ENCODE measurements at regions not wholly inside any gene's neighbourhood (a gene's known extent, or its start where the extent isn't known, plus 50 kb on each side); places are given as distances from the start of the nearest gene placed in this dataset.
"Not testable (repeated sequence)": the region's sequence is repeated elsewhere in the genome, so short reads cannot be mapped to it uniquely, and the experiment has no call there.

- H3K27me3 ChIP-seq (ENCODE audit: insufficient read depth, low read length, poor library complexity); H2AFZ ChIP-seq (ENCODE audit: low read depth, low read length); ATAC-seq (ENCODE audit: insufficient read depth, low read depth); H3K79me2 ChIP-seq (ENCODE audit: insufficient read depth, low read length); DNase-seq; H3K4me1 ChIP-seq (ENCODE audit: insufficient read depth, low read length); H3K9ac ChIP-seq (ENCODE audit: low read depth, low read length); H3K9me3 ChIP-seq (ENCODE audit: insufficient read depth, low read length, severe bottlenecking); H4K20me1 ChIP-seq (ENCODE audit: insufficient read depth, low read length); H3K4me3 ChIP-seq (ENCODE audit: low read depth in 1 of 2, low read length in 2 of 2); H3K27ac ChIP-seq (ENCODE audit: low read length); H3K4me2 ChIP-seq (ENCODE audit: insufficient read depth, low read length); H3K36me3 ChIP-seq (ENCODE audit: insufficient read depth, low read length): not testable (repeated sequence)
Observed at GRCh38 chr7:6882321-6882721, 56.2 kb upstream of the CCZ1B start.

- H3K9ac ChIP-seq (ENCODE audit: low read depth, low read length); H3K4me2 ChIP-seq (ENCODE audit: insufficient read depth, low read length); H3K27me3 ChIP-seq (ENCODE audit: insufficient read depth, low read length, poor library complexity); ATAC-seq (ENCODE audit: insufficient read depth, low read depth); H3K79me2 ChIP-seq (ENCODE audit: insufficient read depth, low read length); DNase-seq; H3K36me3 ChIP-seq (ENCODE audit: insufficient read depth, low read length); H4K20me1 ChIP-seq (ENCODE audit: insufficient read depth, low read length); H2AFZ ChIP-seq (ENCODE audit: low read depth, low read length); H3K4me1 ChIP-seq (ENCODE audit: insufficient read depth, low read length); H3K4me3 ChIP-seq (ENCODE audit: low read depth in 1 of 2, low read length in 2 of 2); H3K9me3 ChIP-seq (ENCODE audit: insufficient read depth, low read length, severe bottlenecking); H3K27ac ChIP-seq (ENCODE audit: low read length): not testable (repeated sequence)
Observed at GRCh38 chr7:6883756-6884155, 57.7 kb upstream of the CCZ1B start.

GRCh38 chr7:6886198-6886597 lies 60.1 kb upstream of the CCZ1B start:
- Histone ChIP-seq H3K4me3 (ENCODE audit: low read depth in 1 of 2, low read length in 2 of 2) (no peak overlapping the region), H3K36me3 (ENCODE audit: insufficient read depth, low read length) (no peaks in the 10 kb centered on the region), H4K20me1 (ENCODE audit: insufficient read depth, low read length) (no peaks in the 10 kb centered on the region), H3K9me3 (ENCODE audit: insufficient read depth, low read length, severe bottlenecking) (no peaks in the 10 kb centered on the region), H3K9ac (ENCODE audit: low read depth, low read length) (no peak overlapping the region), H2AFZ (ENCODE audit: low read depth, low read length) (no peak overlapping the region), H3K27ac (ENCODE audit: low read length) (no peak overlapping the region), H3K4me2 (ENCODE audit: insufficient read depth, low read length) (no peak overlapping the region), H3K27me3 (ENCODE audit: insufficient read depth, low read length, poor library complexity) (no peaks in the 10 kb centered on the region), H3K4me1 (ENCODE audit: insufficient read depth, low read length) (no peaks in the 10 kb centered on the region), H3K79me2 (ENCODE audit: insufficient read depth, low read length) (no peaks in the 10 kb centered on the region)
- DNase-seq = no peak
- TF ChIP-seq EZH2 (IDR thresholded peaks at IDR 0.05; ENCODE audit: borderline replicate concordance, low read depth, low read length, severe bottlenecking) = no peak
- TF ChIP-seq CTCF (IDR thresholded peaks at IDR 0.05; ENCODE audit: borderline replicate concordance, extremely low read depth, low read length, poor library complexity, severe bottlenecking) = no peak
- ATAC-seq (ENCODE audit: insufficient read depth, low read depth) = no peak

GRCh38 chr7:6888267-6889045 lies 62.4 kb upstream of the CCZ1B start:
- DNase-seq; H3K4me2 ChIP-seq (ENCODE audit: insufficient read depth, low read length); H3K27me3 ChIP-seq (ENCODE audit: insufficient read depth, low read length, poor library complexity); H3K9me3 ChIP-seq (ENCODE audit: insufficient read depth, low read length, severe bottlenecking); H3K4me1 ChIP-seq (ENCODE audit: insufficient read depth, low read length); H3K4me3 ChIP-seq (ENCODE audit: low read depth in 1 of 2, low read length in 2 of 2); H4K20me1 ChIP-seq (ENCODE audit: insufficient read depth, low read length); ATAC-seq (ENCODE audit: insufficient read depth, low read depth); H3K27ac ChIP-seq (ENCODE audit: low read length); H3K9ac ChIP-seq (ENCODE audit: low read depth, low read length); H3K79me2 ChIP-seq (ENCODE audit: insufficient read depth, low read length); H3K36me3 ChIP-seq (ENCODE audit: insufficient read depth, low read length); H2AFZ ChIP-seq (ENCODE audit: low read depth, low read length): not testable (repeated sequence)

GRCh38 chr7:6889252-6889812 lies 63.3 kb upstream of the CCZ1B start:
- Histone ChIP-seq H3K9ac (ENCODE audit: low read depth, low read length) (no peak overlapping the region), H3K4me3 (ENCODE audit: low read depth in 1 of 2, low read length in 2 of 2) (no peak overlapping the region), H3K4me2 (ENCODE audit: insufficient read depth, low read length) (no peak overlapping the region), H3K4me1 (ENCODE audit: insufficient read depth, low read length) (no peaks in the 10 kb centered on the region), H3K9me3 (ENCODE audit: insufficient read depth, low read length, severe bottlenecking) (no peaks in the 10 kb centered on the region), H2AFZ (ENCODE audit: low read depth, low read length) (no peak overlapping the region), H3K27me3 (ENCODE audit: insufficient read depth, low read length, poor library complexity) (no peaks in the 10 kb centered on the region), H4K20me1 (ENCODE audit: insufficient read depth, low read length) (no peaks in the 10 kb centered on the region), H3K27ac (ENCODE audit: low read length) (no peak overlapping the region), H3K36me3 (ENCODE audit: insufficient read depth, low read length) (no peaks in the 10 kb centered on the region), H3K79me2 (ENCODE audit: insufficient read depth, low read length) (no peaks in the 10 kb centered on the region)
- TF ChIP-seq EZH2 (IDR thresholded peaks at IDR 0.05; ENCODE audit: borderline replicate concordance, low read depth, low read length, severe bottlenecking) (no peak), CTCF (IDR thresholded peaks at IDR 0.05; ENCODE audit: borderline replicate concordance, extremely low read depth, low read length, poor library complexity, severe bottlenecking) (no peak)
- ATAC-seq (ENCODE audit: insufficient read depth, low read depth) = no peak
- DNase-seq = no peak

- not testable (repeated sequence) for H3K36me3 ChIP-seq (ENCODE audit: insufficient read depth, low read length); H3K4me1 ChIP-seq (ENCODE audit: insufficient read depth, low read length); H3K9ac ChIP-seq (ENCODE audit: low read depth, low read length)
Observed at GRCh38 chr7:6902097-6902518, 76.0 kb upstream of the CCZ1B start.

More at GRCh38 chr7:6902097-6902518, 76.0 kb upstream of the CCZ1B start:
- H3K4me3 ChIP-seq (ENCODE audit: low read depth in 1 of 2, low read length in 2 of 2); H2AFZ ChIP-seq (ENCODE audit: low read depth, low read length); H3K79me2 ChIP-seq (ENCODE audit: insufficient read depth, low read length); H4K20me1 ChIP-seq (ENCODE audit: insufficient read depth, low read length); H3K27me3 ChIP-seq (ENCODE audit: insufficient read depth, low read length, poor library complexity); DNase-seq; H3K4me2 ChIP-seq (ENCODE audit: insufficient read depth, low read length); ATAC-seq (ENCODE audit: insufficient read depth, low read depth); H3K9me3 ChIP-seq (ENCODE audit: insufficient read depth, low read length, severe bottlenecking); H3K27ac ChIP-seq (ENCODE audit: low read length): not testable (repeated sequence)

All from DND-41 (cell line).